Epithelial cell of proximal tubule (primary cell): ENCODE measurements at regions not wholly inside any gene's neighbourhood (a gene's known extent, or its start where the extent isn't known, plus 50 kb on each side); places are given as distances from the start of the nearest gene placed in this dataset.

Source experiments
- DNase-seq: peaks from one replicate; pipeline ENCODE4 v3.0.0-alpha.2; 2011; ENCODE audit warnings: low read depth
- H3K4me3 ChIP-seq: 2 replicates; pipeline ENCODE4 v1.5.1; 2011; ENCODE audit warnings: low read depth, mild to moderate bottlenecking, low read length
- TF ChIP-seq, protein P1 (sequence below): conservative IDR thresholded peaks from 2 replicates; pipeline ENCODE4 v1.5.1; 2012; ENCODE audit warnings: low read depth, mild to moderate bottlenecking, low read length

DNA sequence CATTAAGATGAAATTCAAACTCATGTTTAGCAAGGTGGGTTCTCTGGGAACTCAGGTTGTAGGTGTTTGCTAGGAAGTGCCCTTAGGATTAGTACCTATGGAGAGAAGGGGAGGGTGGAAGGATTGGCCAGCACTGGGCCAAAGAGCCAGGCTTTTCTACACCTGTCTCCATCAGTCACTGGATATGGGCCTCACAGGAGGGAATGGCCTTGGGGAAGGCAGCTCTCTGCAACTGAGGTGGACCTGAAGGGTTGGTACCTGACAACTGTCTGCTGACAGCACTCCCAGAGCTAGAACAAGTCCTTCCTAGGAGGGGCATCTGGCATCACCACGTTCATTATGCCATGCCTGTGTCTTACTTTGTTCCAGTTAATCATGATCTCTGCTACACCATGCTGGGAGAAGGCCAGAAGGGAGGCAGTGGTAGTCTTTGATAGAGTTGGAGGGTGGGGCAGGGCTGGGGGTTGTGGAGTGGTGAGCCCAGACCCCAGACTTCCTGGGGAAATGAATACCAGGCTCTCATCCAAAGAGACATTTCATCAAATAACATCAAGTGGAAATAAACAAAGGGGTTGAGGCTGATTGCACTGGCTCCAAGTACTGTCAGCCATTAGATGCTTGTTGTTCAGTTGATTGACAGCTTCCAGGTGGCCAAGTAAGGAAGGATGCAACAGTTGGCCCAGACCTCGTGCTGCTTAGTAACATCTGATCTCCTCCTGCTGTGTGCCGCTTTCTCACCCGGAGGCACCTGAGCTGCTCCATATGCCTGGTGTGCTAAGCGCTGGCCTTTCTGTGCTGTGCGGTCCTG is 70.6 kb upstream of the PIK3CG start:
- H3K4me3 ChIP-seq, result no peak overlapping the region
- no peak for DNase-seq
- TF ChIP-seq, protein P1, sequence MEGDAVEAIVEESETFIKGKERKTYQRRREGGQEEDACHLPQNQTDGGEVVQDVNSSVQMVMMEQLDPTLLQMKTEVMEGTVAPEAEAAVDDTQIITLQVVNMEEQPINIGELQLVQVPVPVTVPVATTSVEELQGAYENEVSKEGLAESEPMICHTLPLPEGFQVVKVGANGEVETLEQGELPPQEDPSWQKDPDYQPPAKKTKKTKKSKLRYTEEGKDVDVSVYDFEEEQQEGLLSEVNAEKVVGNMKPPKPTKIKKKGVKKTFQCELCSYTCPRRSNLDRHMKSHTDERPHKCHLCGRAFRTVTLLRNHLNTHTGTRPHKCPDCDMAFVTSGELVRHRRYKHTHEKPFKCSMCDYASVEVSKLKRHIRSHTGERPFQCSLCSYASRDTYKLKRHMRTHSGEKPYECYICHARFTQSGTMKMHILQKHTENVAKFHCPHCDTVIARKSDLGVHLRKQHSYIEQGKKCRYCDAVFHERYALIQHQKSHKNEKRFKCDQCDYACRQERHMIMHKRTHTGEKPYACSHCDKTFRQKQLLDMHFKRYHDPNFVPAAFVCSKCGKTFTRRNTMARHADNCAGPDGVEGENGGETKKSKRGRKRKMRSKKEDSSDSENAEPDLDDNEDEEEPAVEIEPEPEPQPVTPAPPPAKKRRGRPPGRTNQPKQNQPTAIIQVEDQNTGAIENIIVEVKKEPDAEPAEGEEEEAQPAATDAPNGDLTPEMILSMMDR, result no peak

DNA sequence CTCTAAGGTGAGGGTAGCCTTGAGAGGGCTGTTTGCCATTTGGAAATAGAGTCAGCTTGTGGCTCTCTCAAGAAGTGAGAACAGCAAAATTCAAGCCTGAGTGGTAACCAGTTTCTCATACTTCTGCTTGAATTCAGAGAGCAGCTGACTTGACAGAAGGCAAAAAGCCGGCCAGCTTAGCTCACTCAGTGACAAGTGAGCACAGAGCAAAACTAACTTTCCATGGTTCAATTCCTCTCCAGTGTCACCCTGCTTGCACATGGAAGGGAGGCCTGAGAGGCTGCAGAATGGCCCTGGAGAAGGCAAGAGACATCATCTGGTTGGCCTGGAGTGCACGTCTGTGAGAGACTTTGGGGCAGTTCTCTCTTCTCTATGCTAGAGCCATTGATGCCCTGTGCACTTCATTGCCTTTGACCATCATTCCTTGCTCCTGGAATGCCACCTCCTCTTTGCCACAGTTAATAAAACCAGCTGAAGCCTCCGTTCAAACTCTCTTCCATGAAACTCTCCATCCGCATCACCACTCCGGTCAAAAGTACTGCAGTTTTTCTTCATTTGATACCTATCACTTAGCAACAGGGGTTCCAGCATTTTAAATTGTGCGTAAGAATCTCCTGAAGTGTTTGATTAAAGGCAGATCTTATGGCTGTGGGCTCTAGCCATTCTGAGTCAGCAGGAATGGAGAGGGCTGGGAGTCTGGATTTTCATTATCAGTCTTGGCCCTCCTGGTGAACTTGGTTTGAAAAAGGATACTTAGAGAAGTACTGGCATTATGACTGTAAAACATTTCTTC is 69.8 kb upstream of the PIK3CG start:
- no peak overlapping the region for H3K4me3 ChIP-seq
- TF ChIP-seq, protein P1, result no peak
- no peak for DNase-seq

DNA sequence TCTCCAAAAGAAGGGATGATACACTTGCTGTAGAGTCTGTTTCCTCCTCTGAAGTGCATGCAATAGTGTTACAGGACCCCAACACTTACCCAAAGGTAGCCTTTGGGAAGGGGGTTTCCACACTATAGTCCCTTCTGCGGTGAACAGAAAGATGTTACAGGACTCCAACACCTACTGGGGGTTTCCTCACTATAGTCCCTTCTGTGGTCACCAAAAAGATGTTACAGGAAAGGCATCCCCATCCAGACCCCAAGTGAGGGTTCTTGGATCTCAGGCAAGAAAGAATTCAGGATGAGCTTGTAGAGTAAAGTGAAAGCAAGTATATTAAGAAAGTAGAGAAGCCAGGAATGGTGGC is 69.2 kb upstream of the PIK3CG start:
- no peak for DNase-seq
- TF ChIP-seq, protein P1, result no peak
- H3K4me3 ChIP-seq, result no peak overlapping the region

DNA sequence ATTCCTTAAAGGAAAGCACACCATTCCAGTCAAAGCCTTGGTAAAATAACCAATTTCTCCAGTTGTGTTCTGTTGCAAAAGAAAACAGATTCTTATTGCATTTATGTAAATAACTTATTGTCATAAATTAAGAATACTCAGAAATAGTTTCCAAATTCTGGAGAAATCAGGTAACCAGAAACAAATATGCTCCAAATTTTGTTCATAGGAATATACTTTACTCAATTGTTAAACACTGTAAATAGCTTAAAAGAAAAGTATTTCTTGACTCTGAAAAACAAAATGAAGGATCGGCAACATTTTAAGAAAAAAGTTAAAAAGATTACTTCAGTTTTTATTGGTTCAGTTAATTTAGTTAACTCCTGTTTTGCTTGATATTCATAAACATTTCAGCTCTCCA is 67.1 kb upstream of the PIK3CG start:
- TF ChIP-seq, protein P1, result no peak
- DNase-seq, result no peak
- H3K4me3 ChIP-seq, result no peak overlapping the region

DNA sequence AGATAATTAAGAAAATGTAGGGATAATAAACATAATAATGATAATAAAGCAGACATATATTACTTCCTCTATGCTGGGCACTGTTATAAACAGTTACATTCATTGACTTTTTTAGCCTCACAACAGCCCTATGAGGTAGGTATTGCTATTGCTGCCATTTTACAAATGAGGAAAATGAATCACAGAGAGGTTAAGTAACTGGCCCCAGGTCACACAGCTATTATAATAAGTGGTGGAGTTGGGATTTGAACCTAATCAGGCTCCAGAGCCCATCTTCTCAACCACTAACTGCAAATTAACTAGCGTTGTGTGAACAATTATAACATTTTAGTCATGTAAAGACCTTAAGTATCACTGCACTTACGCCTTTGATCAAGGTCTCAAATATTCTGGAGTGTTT is 62.5 kb upstream of the PIK3CG start:
- TF ChIP-seq, protein P1, result no peak
- no peak for DNase-seq
- no peak overlapping the region for H3K4me3 ChIP-seq

DNA sequence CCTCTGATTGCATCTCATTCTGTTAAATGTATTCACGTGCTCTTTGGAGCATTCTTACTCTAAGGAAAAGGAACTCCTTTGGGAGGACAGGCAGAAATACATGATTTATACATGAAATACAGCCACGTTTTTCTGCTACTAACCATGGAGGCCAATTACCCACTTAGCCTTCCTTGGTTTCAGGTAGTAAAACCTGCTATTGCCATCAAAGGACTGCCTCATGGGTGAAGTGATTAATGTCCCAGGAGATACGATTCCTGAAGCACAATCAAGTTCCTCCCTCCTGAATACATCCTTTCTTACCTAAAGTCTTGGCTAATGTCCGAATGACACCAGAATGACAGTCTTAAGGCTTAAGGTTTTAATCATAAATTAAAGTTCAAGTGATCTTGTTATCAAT is 58.5 kb upstream of the PIK3CG start:
- no peak for DNase-seq
- H3K4me3 ChIP-seq, result no peak overlapping the region
- TF ChIP-seq, protein P1, result no peak
